ENCODE measurements at regions not wholly inside any gene's neighbourhood (a gene's known extent, or its start where the extent isn't known, plus 50 kb on each side); places are given as distances from the start of the nearest gene placed in this dataset.

DNA sequence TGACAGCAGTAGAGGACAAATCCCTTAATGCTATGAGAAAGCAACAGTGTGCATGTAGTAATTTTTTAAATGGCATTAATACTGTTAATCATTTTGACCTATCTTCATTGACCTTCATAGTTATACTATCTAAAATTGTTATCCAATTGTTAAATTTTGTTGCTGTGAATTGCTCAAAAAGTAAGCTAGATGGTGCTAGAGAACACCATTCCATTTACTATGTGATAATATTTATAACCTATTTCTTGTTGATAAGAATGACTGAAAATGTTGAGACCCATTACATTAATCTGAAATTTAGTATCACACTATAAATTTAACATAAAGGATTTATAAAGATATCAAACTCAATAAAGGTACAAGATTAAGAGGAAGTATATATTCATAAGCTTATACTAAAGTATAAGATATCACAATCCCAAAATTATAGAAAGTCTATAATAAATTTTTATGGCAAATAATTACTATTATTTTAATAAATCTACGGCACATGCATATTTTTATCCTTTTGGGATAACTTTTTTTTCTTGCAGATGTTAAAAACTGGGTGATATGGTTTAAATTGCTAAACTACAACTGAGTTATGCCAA, 1573.3 kb downstream of the PCDH9 start:
- DNase-seq, result no peak

DNA sequence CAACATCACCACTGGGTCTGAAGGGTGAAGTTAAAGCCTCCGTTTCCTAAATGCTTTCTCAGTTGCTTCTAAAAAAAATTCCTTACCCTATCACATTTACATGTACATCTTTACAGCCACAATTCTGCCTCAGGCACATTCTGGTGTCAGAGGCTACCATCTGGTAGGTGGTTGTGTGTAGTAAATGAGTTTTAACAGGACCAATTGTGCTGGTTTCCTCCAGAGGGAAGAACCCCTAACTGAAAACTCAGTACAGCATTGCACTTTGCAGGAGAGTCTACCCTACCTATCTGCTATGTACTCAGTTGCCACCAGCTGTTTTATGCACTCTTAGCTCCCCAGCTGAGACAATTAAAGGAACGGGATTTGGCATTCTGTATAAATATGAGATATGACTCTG, 1576.5 kb downstream of the PCDH9 start:
- DNase-seq, result no peak

DNA sequence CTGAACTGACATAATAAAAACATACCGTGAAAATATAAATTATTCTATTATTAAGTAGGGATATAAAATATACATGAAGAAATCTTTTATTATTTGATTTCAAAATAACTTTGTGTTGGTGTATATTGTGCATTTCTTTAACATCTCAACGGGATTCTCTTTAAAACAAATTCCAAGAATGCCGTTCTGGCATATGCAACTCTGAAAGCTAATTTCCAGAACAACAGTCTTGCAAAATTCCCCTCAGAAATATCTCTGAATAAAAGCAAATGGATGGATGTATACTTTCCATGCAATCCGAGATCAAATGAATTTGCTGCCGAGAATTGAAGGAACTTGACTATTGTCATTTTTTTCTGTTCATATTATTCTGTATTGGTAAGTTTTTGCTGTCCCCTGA, 1579.8 kb downstream of the PCDH9 start:
- no peak for DNase-seq

DNA sequence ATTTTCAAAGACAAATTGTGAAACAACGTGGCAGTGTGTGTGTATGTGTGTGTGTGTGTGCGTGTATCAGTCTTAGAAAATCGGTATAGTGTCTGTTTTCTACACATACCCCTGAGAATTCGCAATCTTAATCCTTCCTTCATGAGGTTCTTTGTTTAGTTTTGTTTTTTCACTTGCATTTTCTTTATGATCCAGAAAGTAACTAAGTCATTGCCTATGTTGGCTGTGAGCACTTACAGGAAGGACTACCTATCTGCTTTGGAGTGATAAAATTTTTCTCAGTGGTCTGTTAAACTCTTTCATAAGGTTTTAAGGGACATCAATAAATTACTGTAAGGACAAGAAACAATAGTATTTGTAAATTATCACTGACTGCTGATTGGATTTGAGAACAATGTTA, 1587.1 kb downstream of the PCDH9 start:
- DNase-seq, result no peak

DNA sequence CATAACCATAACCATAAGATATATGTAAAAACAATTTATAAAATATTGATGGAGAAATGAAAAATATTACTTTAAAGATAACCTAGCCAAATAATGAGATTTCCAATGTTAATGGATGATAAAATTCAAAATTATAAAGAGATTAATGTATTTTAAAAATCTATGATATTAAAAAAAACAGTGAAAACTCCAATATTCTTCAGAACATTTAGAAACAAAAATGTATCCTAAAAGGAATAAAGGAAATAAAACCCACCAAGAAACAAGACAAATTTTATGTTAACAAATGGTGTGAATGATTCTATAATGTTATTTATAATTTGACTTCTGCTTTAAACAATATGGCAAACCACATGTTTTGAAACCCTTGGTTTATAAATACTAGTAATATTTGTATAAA, 1587.8 kb downstream of the PCDH9 start:
- DNase-seq, result no peak

DNA sequence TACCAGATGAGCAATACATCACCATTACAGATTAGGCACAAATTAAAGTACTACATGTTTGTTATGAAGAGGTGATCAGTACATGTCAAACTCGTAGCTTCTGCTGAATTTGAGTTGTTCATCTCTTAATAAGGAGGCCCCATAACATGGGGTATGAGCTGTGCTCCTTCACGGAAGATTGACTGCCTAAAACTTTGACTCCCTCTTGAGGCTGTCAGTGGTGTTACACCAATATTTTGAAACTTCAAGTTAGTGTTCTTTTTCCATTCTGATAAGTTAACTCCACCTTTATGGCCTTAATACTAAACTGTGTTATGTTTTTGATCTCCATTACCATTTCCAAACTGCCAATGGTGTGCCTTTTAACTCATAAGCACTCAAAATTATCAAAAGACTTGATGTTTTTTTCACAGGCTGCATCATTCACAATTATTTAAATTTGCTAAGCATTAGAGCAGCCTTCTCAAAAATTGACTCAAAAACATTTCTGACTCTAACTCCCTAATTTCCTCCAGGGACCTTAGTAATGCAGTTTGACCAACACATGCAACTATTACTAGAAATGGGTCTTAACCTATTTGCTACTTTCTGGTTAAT, 1591.5 kb downstream of the PCDH9 start:
- peak; percentile 9 for DNase-seq

DNA sequence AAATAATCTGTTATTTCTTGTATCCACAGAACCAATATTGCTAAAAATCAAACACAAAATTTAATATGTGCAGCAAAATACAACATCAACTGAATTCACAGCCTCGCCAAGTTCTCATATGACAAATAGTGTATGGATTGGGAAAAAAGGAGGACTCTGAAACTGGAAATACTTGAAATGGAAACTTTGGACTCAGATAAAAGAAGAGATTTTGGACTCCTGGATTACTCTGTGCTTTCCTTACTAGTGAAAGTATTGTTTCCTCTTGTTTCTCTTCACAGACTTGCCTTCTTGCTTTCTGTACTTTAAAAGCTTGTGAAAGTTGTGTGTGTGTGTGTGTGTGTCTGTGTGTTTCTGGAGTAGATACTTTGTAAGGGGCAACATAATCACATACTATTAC, 1596.3 kb downstream of the PCDH9 start:
- no peak for DNase-seq

DNA sequence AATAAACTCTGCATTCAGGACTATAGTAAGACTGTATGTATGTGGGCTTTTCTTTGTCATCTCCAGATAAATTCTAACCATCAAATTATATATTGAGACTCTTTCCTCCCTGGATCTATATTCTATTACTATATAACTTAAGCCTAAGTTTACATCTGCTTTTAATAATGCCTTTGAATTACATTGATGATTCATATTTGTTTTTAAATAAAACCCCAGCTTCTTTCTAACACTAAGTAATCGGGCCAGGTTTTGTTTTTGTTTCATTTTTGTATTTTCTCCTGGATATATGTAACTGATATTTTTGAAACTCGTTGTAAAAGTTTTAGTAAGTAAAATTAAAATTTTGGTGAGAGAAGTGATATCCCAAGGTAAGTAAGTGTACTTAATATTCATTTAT, 1599.1 kb downstream of the PCDH9 start:
- DNase-seq, result no peak

DNA sequence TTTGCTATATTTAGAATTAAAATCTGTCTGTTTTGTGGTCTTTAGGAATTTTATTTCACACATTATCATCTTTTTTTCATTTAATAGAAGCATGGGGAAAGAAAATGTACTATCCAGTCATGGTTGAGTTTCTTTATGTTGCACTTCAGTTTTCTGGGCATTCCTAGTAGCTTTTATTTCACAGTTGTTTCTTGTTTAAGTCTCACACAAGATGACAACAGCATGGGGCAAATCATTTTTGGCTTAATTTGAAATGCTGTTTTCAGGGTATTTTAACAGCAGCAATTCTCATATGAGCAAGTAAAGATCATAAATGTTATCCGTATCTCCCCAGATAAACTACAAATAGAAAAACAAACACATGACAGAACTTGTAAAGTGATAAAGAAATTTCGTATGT, 1600.2 kb downstream of the PCDH9 start:
- no peak for DNase-seq

DNA sequence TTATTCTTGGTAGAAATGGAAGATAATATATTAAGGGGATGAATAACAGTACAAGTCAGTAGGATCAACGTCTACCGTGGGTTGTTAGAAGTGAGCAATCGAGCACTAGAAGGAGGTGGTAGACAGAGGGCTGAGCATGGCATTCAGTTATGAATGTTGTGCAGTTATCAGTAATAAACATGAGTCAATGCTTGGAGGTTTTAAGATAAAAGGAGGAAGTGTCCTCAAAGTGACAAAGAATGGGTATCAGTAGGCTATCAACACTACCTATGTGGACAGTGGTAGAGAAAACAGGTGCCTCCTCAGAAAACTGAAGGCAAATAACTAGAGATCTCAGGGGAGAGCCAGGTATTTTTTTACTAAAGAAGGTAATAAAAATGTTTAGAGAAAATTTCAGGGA, 1607.0 kb downstream of the PCDH9 start:
- DNase-seq, result no peak

DNA sequence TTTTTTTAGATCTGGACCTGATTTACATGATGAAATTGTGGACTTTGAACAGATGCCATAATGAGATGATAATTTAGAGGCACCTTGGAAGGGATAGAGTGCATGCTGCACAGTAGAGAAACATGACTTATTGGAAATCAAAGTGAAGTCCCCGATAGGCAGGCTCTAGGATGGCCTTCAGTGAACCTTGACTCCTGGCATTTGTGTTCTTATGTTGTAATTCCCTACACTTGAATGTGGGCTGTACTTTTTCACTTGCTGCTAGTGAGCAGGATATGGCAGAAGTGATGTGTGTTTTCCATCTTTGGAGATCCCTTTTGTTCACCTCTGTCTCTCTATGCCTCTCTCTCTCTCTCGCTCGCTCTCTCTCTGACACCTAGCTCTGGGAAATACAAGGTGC, 1614.6 kb downstream of the PCDH9 start:
- DNase-seq, result no peak

DNA sequence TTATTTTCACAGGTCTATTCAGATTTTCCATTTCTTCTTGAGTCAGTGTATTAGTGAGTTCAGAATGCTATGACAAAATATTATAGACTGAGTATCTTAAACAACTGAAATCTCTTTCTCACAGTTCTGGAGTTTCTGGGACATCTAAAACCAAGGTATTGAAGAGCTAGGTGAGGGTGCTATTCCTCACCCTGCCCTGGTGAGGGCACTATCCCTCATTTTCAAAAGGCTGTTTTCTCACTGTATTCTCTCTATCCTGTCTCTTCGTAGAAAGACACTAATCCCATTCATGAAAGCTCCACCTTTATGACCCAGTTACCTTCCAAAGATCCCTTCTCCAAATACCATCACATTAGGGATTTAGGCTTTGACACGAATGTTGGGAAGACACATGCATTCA, 1617.1 kb downstream of the PCDH9 start:
- DNase-seq, result no peak

DNA sequence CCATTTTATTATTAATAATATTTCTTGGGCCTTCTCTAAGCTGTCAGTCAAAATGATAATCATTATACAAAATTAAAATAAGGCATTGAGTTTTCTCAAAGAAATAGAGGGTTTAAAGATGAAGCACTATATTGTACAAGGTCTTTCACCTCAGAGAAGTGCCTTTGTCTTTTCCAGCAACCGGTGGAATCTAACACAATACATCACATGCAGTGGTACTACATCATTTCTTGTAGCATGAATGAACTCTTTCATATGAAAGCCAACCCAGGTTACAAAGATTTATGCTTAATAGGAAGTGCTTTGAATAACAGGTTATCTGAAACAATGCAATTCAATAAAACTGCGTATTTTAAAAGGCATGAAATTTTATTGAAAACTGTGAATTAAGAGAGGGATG, 1620.8 kb downstream of the PCDH9 start:
- no peak for DNase-seq

DNA sequence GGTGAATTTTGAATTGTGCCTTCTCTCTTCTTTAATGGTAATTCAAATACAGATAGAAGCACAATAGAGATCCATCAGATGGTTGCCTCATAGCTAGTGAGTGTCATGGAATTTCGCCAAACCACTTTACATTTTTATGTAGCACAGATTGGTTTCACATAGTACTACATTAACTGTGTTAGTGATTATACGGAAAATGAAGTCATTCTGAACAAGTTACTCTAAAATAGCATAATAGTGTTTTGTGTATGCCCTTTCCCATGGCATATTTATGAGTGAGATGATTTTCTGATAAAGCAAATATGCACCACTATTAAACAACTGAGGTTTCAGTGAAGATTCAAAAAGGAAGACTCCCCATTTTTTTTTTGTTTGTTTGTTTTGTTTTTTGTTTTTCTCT, 1623.5 kb downstream of the PCDH9 start:
- DNase-seq, result no peak

DNA sequence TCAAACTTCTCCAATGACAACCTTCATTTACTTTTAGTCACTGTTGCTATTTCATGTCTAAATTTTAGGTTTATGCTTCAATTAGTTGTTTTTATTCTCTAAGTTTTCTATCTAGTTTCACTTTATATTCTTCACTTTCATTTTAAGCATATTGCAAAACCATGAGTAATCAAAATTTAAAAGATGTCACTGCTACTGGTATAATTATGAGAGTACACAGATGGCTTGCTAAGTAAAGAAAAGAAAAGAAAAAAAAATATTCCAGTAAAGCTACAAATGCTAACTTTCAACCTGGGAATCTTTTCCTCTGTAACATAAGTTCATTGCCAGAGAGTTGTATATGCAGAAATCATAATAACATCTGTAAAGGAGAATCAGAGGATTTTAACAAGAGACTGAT, 1624.7 kb downstream of the PCDH9 start:
- no peak for DNase-seq

DNA sequence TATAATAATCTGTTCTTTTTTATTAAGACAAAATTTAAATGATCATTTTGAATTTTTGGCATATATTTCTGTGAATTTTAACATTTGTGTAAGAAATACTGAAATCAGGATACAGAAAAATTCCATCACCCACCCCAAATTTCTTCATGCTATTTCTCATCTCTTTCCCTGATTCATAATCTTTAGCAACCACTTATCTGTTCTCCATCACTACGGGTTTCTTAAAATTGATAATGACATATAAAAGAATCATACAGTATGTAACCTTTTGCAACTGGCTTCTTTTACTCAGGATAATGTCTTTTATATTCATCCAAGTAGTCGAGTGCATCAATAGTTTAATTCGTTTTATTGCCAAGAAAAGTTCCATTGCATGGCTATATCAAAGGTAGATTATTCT, 1627.0 kb downstream of the PCDH9 start:
- no peak for DNase-seq

DNA sequence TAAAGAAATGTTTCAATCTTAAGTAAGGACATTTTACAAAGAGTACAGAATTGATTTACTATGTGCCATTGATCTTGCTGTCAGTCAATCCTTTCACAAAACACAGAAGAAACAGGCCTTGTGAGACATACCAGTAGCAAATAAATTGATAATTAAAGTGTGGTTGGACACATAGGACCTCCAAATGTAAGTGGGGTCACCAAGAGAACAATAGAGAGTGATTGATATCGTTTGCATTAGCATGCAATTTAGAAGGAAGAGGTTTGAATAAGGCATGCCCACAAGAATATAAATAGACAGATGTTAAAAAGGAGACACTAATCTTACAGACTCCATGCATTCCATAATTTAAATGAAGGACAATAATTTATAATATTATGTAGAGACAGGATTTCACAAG, 1628.3 kb downstream of the PCDH9 start:
- DNase-seq, result no peak

DNA sequence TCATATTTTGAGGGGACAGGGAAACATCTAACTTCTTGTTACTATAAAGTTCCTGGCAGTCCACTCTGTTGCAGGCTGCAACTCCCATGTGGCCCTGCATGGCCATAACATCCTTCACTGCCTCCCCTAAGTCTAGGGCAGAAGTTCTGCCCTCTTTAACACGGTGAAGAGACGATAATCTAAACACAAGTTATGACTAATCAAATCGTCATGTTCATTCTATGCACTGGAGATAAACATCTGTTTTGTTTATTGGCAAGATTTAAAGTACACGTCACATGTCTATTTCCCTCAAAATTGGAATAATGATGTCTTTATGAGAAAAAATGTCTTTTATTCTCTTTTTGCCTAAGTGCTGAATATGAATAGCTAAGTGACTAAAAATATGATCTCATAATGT, 1629.4 kb downstream of the PCDH9 start:
- DNase-seq, result no peak

DNA sequence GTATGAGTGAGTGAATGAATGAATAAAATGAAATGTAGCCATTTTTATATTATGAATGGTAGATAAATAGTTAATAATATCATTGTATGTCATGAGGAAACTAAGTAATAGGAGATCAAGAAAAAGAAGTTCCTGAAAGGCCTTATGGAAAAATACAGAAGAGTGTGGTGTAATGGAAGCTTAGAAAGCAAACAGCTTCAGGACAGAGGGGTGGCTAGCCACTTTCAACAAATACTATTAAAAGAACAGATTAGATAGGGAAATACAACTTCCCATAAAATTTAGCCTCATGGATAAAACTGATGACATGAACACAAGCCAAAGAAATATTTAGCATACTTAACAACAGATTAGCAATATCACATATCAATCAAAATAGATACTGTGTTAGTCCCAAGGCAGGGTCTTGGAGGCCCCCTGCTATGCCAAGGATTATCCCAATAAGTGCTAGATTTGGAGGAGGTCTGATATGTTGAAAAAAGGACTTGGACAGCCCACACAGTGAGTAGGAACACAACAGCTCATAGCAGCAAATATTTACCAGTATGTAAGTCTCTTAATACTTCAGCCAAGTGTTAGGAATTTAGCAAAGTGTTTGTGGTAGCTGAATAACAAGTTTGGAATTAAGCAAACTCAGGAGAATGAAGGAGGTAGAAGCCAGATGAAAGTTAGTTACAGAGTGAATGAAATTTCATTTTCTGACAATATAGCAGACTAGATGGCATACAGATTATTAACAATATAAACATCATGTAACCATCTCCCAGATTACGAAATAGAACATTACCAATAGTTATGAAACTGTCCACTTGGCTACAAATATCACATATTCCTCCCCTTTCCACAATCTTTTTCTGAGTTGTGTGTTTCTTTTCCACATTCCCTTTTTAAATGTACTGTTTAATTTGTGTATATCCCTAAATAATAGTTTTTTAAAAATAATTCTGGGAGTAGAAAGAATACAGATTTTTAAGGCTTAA, 1632.0 kb downstream of the PCDH9 start:
- no peak for DNase-seq

DNA sequence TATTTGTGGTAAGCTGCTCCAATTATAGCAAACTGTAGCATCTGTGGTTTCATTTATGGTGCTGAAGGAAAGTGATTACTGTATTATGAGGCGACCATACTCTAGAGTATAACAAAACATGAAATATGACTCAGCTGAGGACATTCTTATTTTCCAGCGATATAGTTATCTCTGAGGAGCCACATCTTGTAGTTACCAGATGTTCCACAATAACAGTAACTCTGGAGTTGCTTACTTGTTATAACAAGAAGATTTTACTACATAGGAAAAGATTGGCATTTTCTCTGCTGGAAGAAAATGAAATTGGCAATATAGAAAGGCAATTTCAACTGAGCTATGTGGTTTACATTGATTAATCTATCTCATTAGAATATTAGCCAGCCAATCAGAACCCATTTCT, 1634.2 kb downstream of the PCDH9 start:
- no peak for DNase-seq

DNA sequence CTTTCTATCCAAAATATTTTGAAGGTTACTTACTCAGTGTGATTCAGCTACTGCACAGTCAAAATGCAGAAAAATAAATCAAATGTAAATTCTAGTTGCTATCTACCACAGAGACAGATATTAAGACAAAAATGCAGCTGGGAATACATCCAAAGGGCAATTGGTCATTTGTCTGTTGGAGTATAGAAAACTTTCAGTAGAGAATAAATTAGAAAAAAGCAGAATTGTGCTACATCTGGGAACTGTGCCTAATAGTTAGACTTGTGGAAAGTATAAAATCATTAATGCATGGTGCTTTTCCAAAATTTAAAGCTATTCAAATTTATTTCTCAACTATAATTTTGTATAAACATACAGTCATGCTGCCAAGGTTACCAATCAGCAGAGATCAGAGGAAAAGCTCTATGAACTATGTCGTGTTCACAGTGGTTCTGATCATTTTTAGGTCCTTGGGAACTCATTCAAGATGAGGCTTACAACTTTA, 1635.8 kb downstream of the PCDH9 start:
- no peak for DNase-seq

DNA sequence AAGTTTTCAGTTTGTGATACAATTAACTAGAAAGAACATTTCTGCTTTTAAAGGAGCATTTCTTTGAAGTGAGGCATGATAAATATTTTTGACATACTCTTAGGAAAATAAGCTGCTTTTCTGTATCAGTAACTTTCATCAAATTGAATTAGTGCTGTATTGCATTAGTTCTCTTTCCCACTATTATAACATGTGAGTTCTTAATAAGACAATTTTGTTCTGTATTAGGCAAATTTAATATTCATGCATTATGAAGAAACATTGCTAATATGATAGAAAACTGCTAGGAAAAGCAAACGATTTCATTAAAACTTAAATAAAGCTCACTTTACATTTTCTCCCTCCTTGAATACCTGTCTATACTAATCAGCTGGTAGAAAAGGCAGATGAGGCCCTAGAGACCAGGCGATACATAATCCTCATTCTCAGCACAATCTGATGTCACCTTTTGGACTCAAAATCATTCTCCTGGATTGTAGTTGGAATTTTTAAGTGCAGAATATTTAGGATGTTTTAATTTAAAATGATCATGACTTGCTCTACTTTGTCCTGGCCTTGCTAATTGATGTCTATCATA, 1636.8 kb downstream of the PCDH9 start:
- no peak for DNase-seq

DNA sequence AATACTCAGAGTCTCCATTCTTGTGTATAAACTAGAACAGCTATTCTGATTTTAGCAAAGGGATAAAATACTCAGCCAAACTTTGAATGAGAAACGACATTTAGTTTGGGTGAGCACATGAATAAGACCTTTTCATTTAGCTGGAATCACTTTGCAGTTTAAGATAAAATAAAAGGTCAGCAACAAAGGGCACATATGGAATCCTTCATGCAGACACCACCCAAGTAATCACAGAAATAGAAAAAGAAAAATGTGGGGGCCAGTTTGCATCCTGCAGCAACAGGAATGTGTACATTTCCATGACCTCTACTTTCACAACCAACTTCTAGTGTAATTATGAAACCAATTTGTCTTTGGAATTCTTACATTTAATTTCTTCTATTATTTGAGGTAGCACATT, 1637.4 kb downstream of the PCDH9 start:
- DNase-seq, result no peak

DNA sequence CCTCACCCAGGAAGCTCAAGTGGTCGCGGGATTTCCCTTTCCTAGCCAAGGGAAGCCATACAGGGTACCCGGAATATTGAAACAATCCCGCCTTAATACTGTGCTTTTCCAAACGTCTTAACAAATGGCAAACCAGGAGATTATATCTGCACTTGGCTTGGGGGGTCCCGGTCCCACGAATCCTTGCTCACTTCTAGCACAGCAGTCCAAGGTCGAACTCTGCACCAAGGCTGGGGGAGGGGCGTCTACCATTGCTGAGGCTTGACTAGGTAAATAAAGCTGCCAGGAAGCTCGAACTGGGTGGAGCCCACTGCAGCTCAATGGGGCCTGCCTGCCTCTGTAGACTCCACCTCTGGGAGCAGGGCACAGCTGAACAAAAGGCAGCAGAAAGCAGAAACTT, 1644.8 kb downstream of the PCDH9 start:
- DNase-seq, result no peak

Measured in NCI-H1436 (cell line).